ENCODE measurements at regions not wholly inside any gene's neighbourhood (a gene's known extent, or its start where the extent isn't known, plus 50 kb on each side); places are given as distances from the start of the nearest gene placed in this dataset.

DNA sequence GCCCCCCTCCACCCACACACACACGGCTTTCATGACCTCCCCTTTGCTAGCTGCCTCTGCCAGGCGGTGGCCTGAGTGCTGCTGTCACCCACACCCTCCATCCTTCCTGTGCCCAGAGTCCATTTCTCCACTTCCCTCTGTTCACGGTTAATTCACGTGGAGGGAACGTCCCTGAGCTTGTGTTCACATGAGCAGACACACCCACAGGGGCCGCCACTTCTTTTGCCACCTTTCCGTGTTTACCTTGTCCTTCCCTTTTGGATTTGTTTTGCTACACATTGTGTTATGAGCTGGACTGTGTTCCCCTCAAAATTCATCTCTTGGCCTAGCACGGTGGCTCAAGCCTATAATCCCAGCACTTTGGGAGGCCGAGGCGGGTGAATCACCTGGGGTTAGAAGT lies 128.0 kb downstream of the ETS2 start:
- TF ChIP-seq CTCF (IDR thresholded peaks at IDR 0.05) (no peak), POLR2A (IDR thresholded peaks at IDR 0.05) (no peak)
